MCF 10A (cell line): ENCODE measurements at regions not wholly inside any gene's neighbourhood (a gene's known extent, or its start where the extent isn't known, plus 50 kb on each side); places are given as distances from the start of the nearest gene placed in this dataset.

Source experiments
- BruUV-seq: library from RNA; stranded (reverse); fragments of 400-500 nt; replicated peaks from 2 replicates; lab custom pipeline; 2021; lab: Mats Ljungman, UMichigan
- CTCF ChIA-PET: fragments of 300-600 bp; sonication (Branson Sonifier 250); formaldehyde crosslinking; extraction: SDS; loops from one replicate; lab custom pipeline; 2021; ENCODE audit warnings: antibody characterized with exemption, inconsistent platforms; lab: Yijun Ruan, JAX
- POLR2A ChIA-PET: fragments of 300-600, 350-650 bp; sonication (Branson Sonifier 250); formaldehyde crosslinking; extraction: SDS; loops from one replicate; lab custom pipeline; 2020; ENCODE audit warnings: antibody characterized with exemption, inconsistent platforms; lab: Yijun Ruan, JAX
- DNase-seq: peaks from one replicate; pipeline ENCODE4 v3.0.0-alpha.2; 2018; ENCODE audit not compliant: unreplicated experiment
- H3K27ac Mint-ChIP-seq: one replicate; pipeline ENCODE4 v1.8.0; 2022; ENCODE audit warnings: mild to moderate bottlenecking, low read depth, mixed read lengths; ENCODE audit not compliant: unreplicated experiment
- H3K27me3 Mint-ChIP-seq: one replicate; pipeline ENCODE4 v1.8.0; 2022; ENCODE audit warnings: mixed read lengths; ENCODE audit not compliant: insufficient read depth, unreplicated experiment
- H3K36me3 Mint-ChIP-seq: one replicate; pipeline ENCODE4 v1.8.0; 2022; ENCODE audit warnings: mild to moderate bottlenecking, moderate library complexity, mixed read lengths; ENCODE audit not compliant: insufficient read depth, unreplicated experiment
- H3K4me1 Mint-ChIP-seq: one replicate; pipeline ENCODE4 v1.8.0; 2022; ENCODE audit warnings: mixed read lengths; ENCODE audit not compliant: insufficient read depth, unreplicated experiment
- H3K4me3 Mint-ChIP-seq: one replicate; pipeline ENCODE4 v1.8.0; 2022; ENCODE audit warnings: mild to moderate bottlenecking, moderate library complexity, mixed read lengths; ENCODE audit not compliant: unreplicated experiment
- H3K9me3 Mint-ChIP-seq: one replicate; pipeline ENCODE4 v1.8.0; 2022; ENCODE audit warnings: mixed read lengths; ENCODE audit not compliant: unreplicated experiment
- CTCF ChIP-seq: fragments of 200-600 bp; IDR thresholded peaks from one replicate; pipeline ENCODE4 v1.8.0; 2022; ENCODE audit warnings: antibody characterized with exemption, mild to moderate bottlenecking; ENCODE audit not compliant: unreplicated experiment
- intact Hi-C: fragments of 100-400 bp; cut with micrococcal nuclease; formaldehyde crosslinking; loops from 2 replicates; pipeline ENCODE4 v1.14.1; 2022

- no peaks in the 10 kb centered on the region for H3K36me3 Mint-ChIP-seq
- no peaks in the 10 kb centered on the region for H3K4me1 Mint-ChIP-seq
Measured at GRCh38 chr6:93825950-93826349, 406.6 kb upstream of the EPHA7 start.

DNA sequence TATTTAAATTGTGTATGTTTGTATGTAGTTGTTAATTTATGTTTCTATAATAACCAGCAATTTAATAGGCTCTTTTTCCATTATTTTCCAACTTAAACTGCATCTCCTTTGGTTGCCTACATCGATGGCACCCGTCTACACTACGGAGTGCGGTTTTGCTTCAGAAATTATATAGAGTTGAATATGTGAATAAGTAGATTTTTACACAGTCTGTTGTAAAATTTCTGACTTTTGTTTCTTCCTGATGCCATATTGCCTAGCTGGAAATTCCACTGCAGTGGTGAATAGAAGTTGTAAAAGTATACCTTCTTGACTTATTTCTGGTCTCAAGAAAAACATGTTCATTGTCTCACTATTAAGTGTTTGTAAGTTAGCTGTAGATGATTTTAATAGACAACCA, 404.1 kb upstream of the EPHA7 start:
- no peaks in the 10 kb centered on the region for H3K4me1 Mint-ChIP-seq
- ChIA-PET POLR2A (interaction anchor here (0.6 kb wide), 1 partner anchor 27 kb away, joined by 9 read pairs; no protein-coding TSS in a partner anchor), CTCF (no interaction called here)
- intact Hi-C loops = no loop called here
- no peaks in the 10 kb centered on the region for H3K9me3 Mint-ChIP-seq
- H3K36me3 Mint-ChIP-seq = no peaks in the 10 kb centered on the region
- BruUV-seq = no TSS peak
- H3K27me3 Mint-ChIP-seq = peaks cover 25% of the 10 kb centered on the region
- DNase-seq = no peak
- no peak for TF ChIP-seq CTCF
- H3K27ac Mint-ChIP-seq = no peak overlapping the region
- no peak overlapping the region for H3K4me3 Mint-ChIP-seq

More at GRCh38 chr6:93825950-93826349, 406.6 kb upstream of the EPHA7 start:
- no peak overlapping the region for H3K4me3 Mint-ChIP-seq
- POLR2A ChIA-PET = no interaction called here
- no peak overlapping the region for H3K27ac Mint-ChIP-seq
- CTCF ChIA-PET = no interaction called here
- intact Hi-C loops = no loop called here
- no peak for TF ChIP-seq CTCF
- DNase-seq = no peak
- no peaks in the 10 kb centered on the region for H3K9me3 Mint-ChIP-seq
- no TSS peak for BruUV-seq
- peaks cover 32% of the 10 kb centered on the region for H3K27me3 Mint-ChIP-seq

DNA sequence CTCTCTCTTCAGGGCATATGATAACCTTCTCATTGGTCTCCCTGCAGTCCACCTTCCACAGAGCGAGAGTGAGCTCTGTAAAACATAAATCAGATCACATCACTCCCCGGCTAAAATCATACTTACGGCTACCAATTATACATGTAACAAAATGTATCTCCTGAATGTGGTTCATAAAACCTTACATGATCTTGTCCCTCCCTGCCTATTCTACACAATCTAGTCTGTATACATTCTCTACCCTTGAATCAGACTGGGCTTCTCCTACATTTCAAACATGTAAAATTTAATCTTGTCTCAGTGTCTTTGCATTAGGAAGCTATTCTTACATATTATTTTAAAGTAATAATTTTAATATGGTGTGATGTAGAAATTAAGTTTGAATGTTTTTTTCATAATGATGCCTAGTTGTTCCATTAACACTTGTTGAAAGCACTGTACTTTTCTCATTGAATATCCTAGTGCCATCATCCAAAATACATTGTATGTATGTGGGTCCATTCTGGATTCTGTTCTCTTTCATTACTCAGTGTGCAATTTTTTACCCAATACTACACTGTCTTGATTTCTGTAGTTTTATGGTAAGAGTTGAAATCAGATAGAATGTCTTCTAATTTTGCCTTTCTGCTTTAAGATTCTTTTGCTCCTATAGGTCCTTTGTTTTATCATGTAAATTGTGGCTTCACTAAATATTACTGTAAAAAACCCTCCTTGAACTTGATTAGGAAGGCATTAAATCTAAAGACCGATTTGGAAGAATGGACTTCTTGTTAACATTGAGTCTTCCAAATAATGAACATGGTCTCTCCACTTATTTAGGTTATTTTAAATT, 403.3 kb upstream of the EPHA7 start:
- CTCF ChIA-PET = no interaction called here
- Mint-ChIP-seq H3K27me3 (peaks cover 17% of the 10 kb centered on the region), H3K4me3 (no peak overlapping the region), H3K9me3 (no peaks in the 10 kb centered on the region), H3K27ac (no peak overlapping the region), H3K36me3 (no peaks in the 10 kb centered on the region), H3K4me1 (no peaks in the 10 kb centered on the region)
- no TSS peak for BruUV-seq
- POLR2A ChIA-PET = no interaction called here
- intact Hi-C loops = no loop called here
- TF ChIP-seq CTCF = no peak
- DNase-seq = no peak

DNA sequence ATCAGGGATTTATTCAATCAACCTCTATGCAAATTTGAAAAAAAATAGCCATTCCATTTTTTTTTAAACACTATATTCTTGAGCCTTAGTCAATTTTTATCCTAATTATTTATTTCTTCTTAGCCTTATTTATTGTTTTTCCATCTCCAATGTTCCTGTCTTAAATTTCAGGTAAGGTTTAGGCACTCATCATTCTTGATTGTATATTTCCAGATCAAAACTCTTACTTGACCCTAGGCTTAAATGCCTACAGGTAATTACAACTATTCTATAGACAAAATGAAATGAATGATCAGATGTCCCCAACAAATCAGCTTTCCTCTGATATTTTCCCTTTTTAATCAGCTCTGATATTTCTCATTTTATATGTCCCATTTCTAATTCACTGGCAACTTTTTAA, 402.6 kb upstream of the EPHA7 start:
- CTCF ChIA-PET = no interaction called here
- Mint-ChIP-seq H3K36me3 (no peaks in the 10 kb centered on the region), H3K4me1 (no peaks in the 10 kb centered on the region), H3K27me3 (peaks cover 20% of the 10 kb centered on the region), H3K4me3 (no peak overlapping the region), H3K9me3 (no peaks in the 10 kb centered on the region), H3K27ac (no peak overlapping the region)
- BruUV-seq = no TSS peak
- POLR2A ChIA-PET = no interaction called here
- intact Hi-C loops = no loop called here
- TF ChIP-seq CTCF = no peak
- DNase-seq = no peak
